GM12892 (cell line): ENCODE measurements at regions not wholly inside any gene's neighbourhood (a gene's known extent, or its start where the extent isn't known, plus 50 kb on each side); places are given as distances from the start of the nearest gene placed in this dataset.
"Not testable (repeated sequence)": the region's sequence is repeated elsewhere in the genome, so short reads cannot be mapped to it uniquely, and the experiment has no call there.

Experiments
- POLR2A ChIP-seq: IDR thresholded peaks from 2 replicates; pipeline ENCODE4 v1.6.1; 2011; ENCODE audit warnings: low read depth, low read length, control low read depth
- POLR2AphosphoS5 ChIP-seq: IDR thresholded peaks from 2 replicates; pipeline ENCODE4 v1.6.1; 2011; ENCODE audit warnings: low read depth, low read length, control low read depth
- TAF1 ChIP-seq: IDR thresholded peaks from 2 replicates; pipeline ENCODE4 v1.6.1; 2011; ENCODE audit warnings: low read depth, mild to moderate bottlenecking, control low read depth, low read length, borderline replicate concordance

GRCh38 chr20:18876394-18876793 lies 62.8 kb downstream of the SCP2D1 start:
- not testable (repeated sequence) for TF ChIP-seq POLR2A, POLR2AphosphoS5, TAF1
